ENCODE measurements at regions not wholly inside any gene's neighbourhood (a gene's known extent, or its start where the extent isn't known, plus 50 kb on each side); places are given as distances from the start of the nearest gene placed in this dataset.

GRCh38 chr18:47758000-47758399 is 172.5 kb downstream of the SMAD2 start:
- DNase-seq (ENCODE audit: low spot score) (no peak), ATAC-seq (ENCODE audit: insufficient number of reproducible peaks, low FRiP score, low read depth) (no peak)
- H3K27me3 ChIP-seq (replicated peaks; ENCODE audit: insufficient read depth) = no peaks in the 10 kb centered on the region
- H3K4me1 ChIP-seq (ENCODE audit: control insufficient read depth in 1 of 2, low read depth in 2 of 2) = no peaks in the 10 kb centered on the region
- TF ChIP-seq, protein P1, sequence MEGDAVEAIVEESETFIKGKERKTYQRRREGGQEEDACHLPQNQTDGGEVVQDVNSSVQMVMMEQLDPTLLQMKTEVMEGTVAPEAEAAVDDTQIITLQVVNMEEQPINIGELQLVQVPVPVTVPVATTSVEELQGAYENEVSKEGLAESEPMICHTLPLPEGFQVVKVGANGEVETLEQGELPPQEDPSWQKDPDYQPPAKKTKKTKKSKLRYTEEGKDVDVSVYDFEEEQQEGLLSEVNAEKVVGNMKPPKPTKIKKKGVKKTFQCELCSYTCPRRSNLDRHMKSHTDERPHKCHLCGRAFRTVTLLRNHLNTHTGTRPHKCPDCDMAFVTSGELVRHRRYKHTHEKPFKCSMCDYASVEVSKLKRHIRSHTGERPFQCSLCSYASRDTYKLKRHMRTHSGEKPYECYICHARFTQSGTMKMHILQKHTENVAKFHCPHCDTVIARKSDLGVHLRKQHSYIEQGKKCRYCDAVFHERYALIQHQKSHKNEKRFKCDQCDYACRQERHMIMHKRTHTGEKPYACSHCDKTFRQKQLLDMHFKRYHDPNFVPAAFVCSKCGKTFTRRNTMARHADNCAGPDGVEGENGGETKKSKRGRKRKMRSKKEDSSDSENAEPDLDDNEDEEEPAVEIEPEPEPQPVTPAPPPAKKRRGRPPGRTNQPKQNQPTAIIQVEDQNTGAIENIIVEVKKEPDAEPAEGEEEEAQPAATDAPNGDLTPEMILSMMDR (IDR thresholded peaks at IDR 0.05) = no peak
- H3K36me3 ChIP-seq = no peaks in the 10 kb centered on the region
- H3K27ac ChIP-seq = no peak overlapping the region
- H3K4me3 ChIP-seq = no peak overlapping the region
- peaks cover 3% of the 10 kb centered on the region for H3K9me3 ChIP-seq

DNA sequence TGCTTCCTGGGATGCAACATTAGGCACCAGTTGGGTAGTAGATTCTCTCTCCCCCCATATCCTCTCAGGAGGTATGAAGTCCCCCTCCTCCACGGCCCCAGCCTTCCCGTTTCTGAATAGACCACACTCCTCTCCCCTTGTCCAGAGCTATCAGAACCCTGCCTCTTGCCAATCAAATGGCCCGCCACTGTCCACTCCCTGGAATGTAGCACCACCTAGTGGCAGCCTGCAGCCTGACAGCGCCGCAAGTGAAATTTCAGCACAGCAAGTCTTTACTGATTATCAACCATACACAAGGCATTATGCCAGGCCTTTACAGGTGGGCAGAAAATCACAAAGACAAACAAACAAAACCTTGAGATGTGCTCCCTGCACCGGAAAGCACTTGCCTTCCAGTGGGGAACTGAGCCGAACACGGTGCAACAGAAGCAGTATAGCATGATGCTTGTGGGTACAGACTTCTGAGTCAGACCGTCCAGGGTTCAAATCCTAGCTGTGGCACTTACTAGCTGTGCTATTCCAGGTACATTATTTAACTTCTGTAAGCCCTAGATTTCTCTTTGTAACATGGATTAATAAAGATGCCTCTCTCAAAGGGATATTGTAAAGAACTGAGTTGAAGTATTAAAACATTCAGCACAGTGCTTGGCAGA is 174.0 kb downstream of the SMAD2 start:
- DNase-seq (ENCODE audit: low spot score) (no peak), ATAC-seq (ENCODE audit: insufficient number of reproducible peaks, low FRiP score, low read depth) (no peak)
- no peak overlapping the region for H3K4me3 ChIP-seq

DNA sequence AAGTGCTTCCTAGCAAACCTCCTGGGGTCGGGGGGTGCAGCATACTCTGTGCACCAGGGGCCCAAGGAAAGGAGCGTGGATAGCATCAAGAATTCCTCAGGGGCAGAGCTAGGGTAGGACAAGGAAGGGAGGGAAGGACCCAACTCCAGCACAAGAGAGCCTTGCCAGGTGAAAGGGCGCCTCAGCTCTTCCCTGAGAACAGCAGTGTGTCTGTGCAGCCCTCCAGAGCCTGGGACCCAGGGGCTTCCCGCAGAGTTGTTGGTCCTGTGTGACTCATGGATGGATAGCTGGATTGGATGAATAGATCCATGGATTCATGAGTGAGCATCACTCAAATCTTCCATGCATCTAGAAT is 175.4 kb downstream of the SMAD2 start:
- Histone ChIP-seq H3K4me1 (ENCODE audit: control insufficient read depth in 1 of 2, low read depth in 2 of 2) (no peaks in the 10 kb centered on the region), H3K36me3 (no peaks in the 10 kb centered on the region), H3K27ac (no peak overlapping the region), H3K4me3 (no peak overlapping the region), H3K27me3 (replicated peaks; ENCODE audit: insufficient read depth) (no peaks in the 10 kb centered on the region), H3K9me3 (no peaks in the 10 kb centered on the region)
- DNase-seq (ENCODE audit: low spot score) (no peak), ATAC-seq (ENCODE audit: insufficient number of reproducible peaks, low FRiP score, low read depth) (no peak)
- TF ChIP-seq, protein P1 (IDR thresholded peaks at IDR 0.05) = no peak

More for the DNA sequence above, 174.0 kb downstream of the SMAD2 start:
- Histone ChIP-seq H3K27ac (no peak overlapping the region), H3K36me3 (no peaks in the 10 kb centered on the region), H3K27me3 (replicated peaks; ENCODE audit: insufficient read depth) (no peaks in the 10 kb centered on the region), H3K9me3 (peaks cover 3% of the 10 kb centered on the region), H3K4me1 (ENCODE audit: control insufficient read depth in 1 of 2, low read depth in 2 of 2) (no peaks in the 10 kb centered on the region)
- TF ChIP-seq, protein P1 (IDR thresholded peaks at IDR 0.05) = peak; percentile 63

DNA sequence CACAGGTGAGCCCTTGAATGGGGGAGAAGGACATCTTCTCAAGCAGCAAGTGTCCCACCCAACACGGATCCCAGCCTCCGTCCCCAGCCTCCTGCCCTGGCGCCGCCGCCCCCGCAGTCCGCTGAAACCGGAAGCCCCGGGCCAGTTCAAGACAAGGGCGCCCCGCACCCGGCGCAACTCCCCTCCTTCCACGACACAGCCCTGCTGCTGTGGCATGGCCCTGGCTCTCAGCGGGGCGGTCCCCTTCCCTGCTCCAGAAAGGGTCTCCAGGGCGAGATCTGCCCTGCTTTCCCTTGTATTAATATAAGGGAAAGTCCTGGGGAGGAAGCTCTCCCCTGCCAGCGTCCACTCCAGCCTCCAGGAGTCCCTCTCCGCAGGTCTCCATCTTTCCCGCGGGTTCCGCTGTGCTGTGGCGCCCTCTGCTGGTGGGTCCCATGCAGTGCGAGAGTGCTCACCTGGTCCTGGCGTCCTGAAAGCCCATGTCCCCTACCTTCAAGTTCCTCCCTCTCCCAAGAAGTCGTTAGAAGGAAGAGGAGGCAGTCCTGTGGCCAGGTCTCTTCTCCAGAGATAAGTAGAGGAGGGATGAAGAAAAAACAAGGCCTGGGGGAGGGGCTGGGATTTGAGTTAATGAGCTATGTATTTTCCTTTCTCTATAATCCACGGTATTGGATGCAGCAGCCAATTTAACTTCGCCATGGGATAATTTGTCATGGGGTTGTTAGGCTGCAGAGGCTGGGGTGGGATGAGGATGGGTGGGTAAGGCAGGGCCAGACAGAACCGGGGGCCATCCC is 176.0 kb downstream of the SMAD2 start:
- DNase-seq (ENCODE audit: low spot score) (no peak), ATAC-seq (ENCODE audit: insufficient number of reproducible peaks, low FRiP score, low read depth) (no peak)
- no peaks in the 10 kb centered on the region for H3K4me1 ChIP-seq (ENCODE audit: control insufficient read depth in 1 of 2, low read depth in 2 of 2)
- H3K27me3 ChIP-seq (replicated peaks; ENCODE audit: insufficient read depth) = no peaks in the 10 kb centered on the region
- H3K27ac ChIP-seq = no peak overlapping the region
- no peak overlapping the region for H3K4me3 ChIP-seq
- H3K36me3 ChIP-seq = no peaks in the 10 kb centered on the region
- TF ChIP-seq, protein P1 (IDR thresholded peaks at IDR 0.05) = peak; percentile 34
- H3K9me3 ChIP-seq = no peaks in the 10 kb centered on the region

DNA sequence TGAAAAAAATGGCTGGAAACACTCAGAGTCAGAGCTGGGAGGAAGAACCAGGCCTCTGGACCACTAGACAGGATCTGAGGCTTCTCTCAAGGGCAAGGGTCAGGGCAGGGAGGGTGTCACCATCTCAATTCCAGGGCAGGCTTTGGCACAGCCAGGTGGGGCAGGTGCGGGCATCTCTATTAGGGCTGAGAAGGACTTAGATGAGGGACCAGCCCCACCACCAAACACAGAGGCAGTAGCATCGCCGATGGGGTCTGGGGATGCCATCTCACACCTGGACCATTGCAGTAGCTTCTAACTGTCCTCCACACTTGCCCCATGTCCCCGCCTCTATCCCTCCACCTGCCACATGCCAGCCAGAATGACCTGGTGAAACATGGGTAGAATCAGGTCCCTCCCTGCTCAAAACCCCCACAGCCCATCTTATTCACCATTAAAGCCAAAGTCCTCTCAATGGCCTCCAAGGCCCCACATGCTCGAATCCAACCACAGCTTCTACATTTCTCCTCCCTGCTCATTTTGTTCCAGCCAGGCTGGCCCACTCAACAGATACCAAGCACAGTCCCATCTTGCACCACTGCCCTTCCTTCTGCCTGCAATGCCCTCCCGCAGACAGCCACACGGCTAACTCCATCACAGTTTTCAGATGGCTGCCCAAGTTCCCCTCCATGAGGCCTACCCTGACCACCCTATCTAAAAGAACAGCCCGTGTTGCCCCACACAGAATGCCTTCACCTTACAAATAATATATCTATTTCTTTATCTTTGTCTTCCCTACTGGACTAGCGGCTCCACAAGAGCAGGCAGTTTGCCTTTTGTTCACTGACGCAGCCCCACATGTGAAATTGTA is 177.4 kb downstream of the SMAD2 start:
- no peak for ATAC-seq (ENCODE audit: insufficient number of reproducible peaks, low FRiP score, low read depth)
- H3K27me3 ChIP-seq (replicated peaks; ENCODE audit: insufficient read depth) = no peaks in the 10 kb centered on the region
- H3K4me3 ChIP-seq = no peak overlapping the region
- TF ChIP-seq, protein P1 (IDR thresholded peaks at IDR 0.05) = no peak
- no peaks in the 10 kb centered on the region for H3K9me3 ChIP-seq
- no peaks in the 10 kb centered on the region for H3K36me3 ChIP-seq
- H3K4me1 ChIP-seq (ENCODE audit: control insufficient read depth in 1 of 2, low read depth in 2 of 2) = peaks cover 0 to 5% of the 10 kb centered on the region in 2 donors
- DNase-seq (ENCODE audit: low spot score) = no peak
- H3K27ac ChIP-seq = no peak overlapping the region

Measured in thoracic aorta (tissue), 2 donors.